Caco-2 (cell line): ENCODE measurements at regions not wholly inside any gene's neighbourhood (a gene's known extent, or its start where the extent isn't known, plus 50 kb on each side); places are given as distances from the start of the nearest gene placed in this dataset.

Experiments
- BruUV-seq: library from RNA; stranded (reverse); fragments of 400-500 nt; replicated peaks from 2 replicates; lab custom pipeline; 2021; lab: Mats Ljungman, UMichigan
- CTCF ChIA-PET: fragments of 300-600 bp; sonication (Branson Sonifier 250); formaldehyde crosslinking; loops from one replicate; lab custom pipeline; 2022; ENCODE audit warnings: antibody characterized with exemption; lab: Charles Lee
- POLR2A ChIA-PET: fragments of 300-600 bp; sonication (Branson Sonifier 250); formaldehyde crosslinking; loops from one replicate; lab custom pipeline; 2022; ENCODE audit warnings: antibody characterized with exemption; lab: Charles Lee
- DNase-seq, 2 experiments: peaks; one replicate each; pipeline versions ENCODE4 v3.0.0 to v3.0.0-alpha.2; 2020 to 2022
- H3K27me3 ChIP-seq: replicated peaks from 2 replicates; pipeline ENCODE4 v1.6.0; 2011; ENCODE audit warnings: low read length; ENCODE audit not compliant: control insufficient read depth, insufficient read depth
- H3K36me3 ChIP-seq: 2 replicates; pipeline ENCODE4 v1.5.1; 2011; ENCODE audit warnings: low read length; ENCODE audit not compliant: control insufficient read depth, insufficient read depth
- H3K4me1 ChIP-seq: fragments of 250-450 bp; sonication (Bioruptor Pico); 2 replicates; pipeline ENCODE4 v1.5.1; 2020; ENCODE audit warnings: mild to moderate bottlenecking
- H3K4me3 ChIP-seq: 2 replicates; pipeline ENCODE4 v1.5.1; 2011; ENCODE audit warnings: low read depth, mild to moderate bottlenecking, control low read depth, low read length
- H3K9me3 ChIP-seq: fragments of 250-450 bp; sonication (Bioruptor Pico); 2 replicates; pipeline ENCODE4 v1.5.1; 2020; ENCODE audit warnings: mild to moderate bottlenecking, moderate library complexity
- H3K27ac Mint-ChIP-seq: one replicate; pipeline ENCODE4 v1.8.0; 2022; ENCODE audit warnings: mixed read lengths; ENCODE audit not compliant: unreplicated experiment
- H3K27me3 Mint-ChIP-seq: one replicate; pipeline ENCODE4 v1.8.0; 2022; ENCODE audit warnings: mixed read lengths; ENCODE audit not compliant: insufficient read depth, unreplicated experiment
- H3K36me3 Mint-ChIP-seq: one replicate; pipeline ENCODE4 v1.8.0; 2022; ENCODE audit warnings: mild to moderate bottlenecking, mixed read lengths; ENCODE audit not compliant: insufficient read depth, unreplicated experiment
- H3K4me1 Mint-ChIP-seq: one replicate; pipeline ENCODE4 v1.8.0; 2022; ENCODE audit warnings: low read depth, mixed read lengths; ENCODE audit not compliant: unreplicated experiment
- H3K4me3 Mint-ChIP-seq: one replicate; pipeline ENCODE4 v1.8.0; 2022; ENCODE audit warnings: mild to moderate bottlenecking, moderate library complexity, mixed read lengths; ENCODE audit not compliant: unreplicated experiment
- H3K9me3 Mint-ChIP-seq: one replicate; pipeline ENCODE4 v1.8.0; 2022; ENCODE audit warnings: mixed read lengths; ENCODE audit not compliant: unreplicated experiment
- intact Hi-C: fragments of 100-400 bp; cut with micrococcal nuclease; formaldehyde crosslinking; loops from one replicate; pipeline ENCODE4 v1.10.0; 2022; ENCODE audit not compliant: unreplicated experiment
- TF ChIP-seq, protein P1 (sequence below), 2 experiments: fragments of 200-600 bp in 1 of 2; IDR thresholded peaks; 1 replicate in 1 of 2; 2 replicates in 1 of 2; pipeline versions ENCODE4 v1.5.1 to v1.8.0; 2011 to 2022; ENCODE audit warnings: antibody characterized with exemption in 1 of 2, control low read depth in 1 of 2, inconsistent platforms in 1 of 2, low read depth in 1 of 2, low read length in 1 of 2, mild to moderate bottlenecking in 1 of 2, moderate library complexity in 1 of 2; ENCODE audit not compliant: insufficient read depth in 1 of 2, severe bottlenecking in 1 of 2, unreplicated experiment in 1 of 2

- no peaks in the 10 kb centered on the region for H3K36me3 ChIP-seq
These were observed 466.0 kb downstream of the KIF20B start for GRCh38 chr10:90167174-90168064.

GRCh38 chr10:90168244-90168643 lies 466.9 kb downstream of the KIF20B start:
- TF ChIP-seq, protein P1, sequence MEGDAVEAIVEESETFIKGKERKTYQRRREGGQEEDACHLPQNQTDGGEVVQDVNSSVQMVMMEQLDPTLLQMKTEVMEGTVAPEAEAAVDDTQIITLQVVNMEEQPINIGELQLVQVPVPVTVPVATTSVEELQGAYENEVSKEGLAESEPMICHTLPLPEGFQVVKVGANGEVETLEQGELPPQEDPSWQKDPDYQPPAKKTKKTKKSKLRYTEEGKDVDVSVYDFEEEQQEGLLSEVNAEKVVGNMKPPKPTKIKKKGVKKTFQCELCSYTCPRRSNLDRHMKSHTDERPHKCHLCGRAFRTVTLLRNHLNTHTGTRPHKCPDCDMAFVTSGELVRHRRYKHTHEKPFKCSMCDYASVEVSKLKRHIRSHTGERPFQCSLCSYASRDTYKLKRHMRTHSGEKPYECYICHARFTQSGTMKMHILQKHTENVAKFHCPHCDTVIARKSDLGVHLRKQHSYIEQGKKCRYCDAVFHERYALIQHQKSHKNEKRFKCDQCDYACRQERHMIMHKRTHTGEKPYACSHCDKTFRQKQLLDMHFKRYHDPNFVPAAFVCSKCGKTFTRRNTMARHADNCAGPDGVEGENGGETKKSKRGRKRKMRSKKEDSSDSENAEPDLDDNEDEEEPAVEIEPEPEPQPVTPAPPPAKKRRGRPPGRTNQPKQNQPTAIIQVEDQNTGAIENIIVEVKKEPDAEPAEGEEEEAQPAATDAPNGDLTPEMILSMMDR (IDR thresholded peaks at IDR 0.05; ENCODE audit: insufficient read depth in 1 of 2, low read depth in 1 of 2, low read length in 1 of 2, severe bottlenecking in 1 of 2, unreplicated experiment in 1 of 2), result no peak
- ChIA-PET CTCF (no interaction called here), POLR2A (no interaction called here)
- DNase-seq, result no peak
- no peaks in the 10 kb centered on the region for H3K9me3 ChIP-seq
- Mint-ChIP-seq H3K36me3 (no peaks in the 10 kb centered on the region), H3K4me1 (no peaks in the 10 kb centered on the region), H3K4me3 (no peak overlapping the region), H3K27me3 (peaks cover 3% of the 10 kb centered on the region), H3K9me3 (peaks cover 16% of the 10 kb centered on the region), H3K27ac (no peak overlapping the region)
- no peaks in the 10 kb centered on the region for H3K27me3 ChIP-seq
- no peaks in the 10 kb centered on the region for H3K4me1 ChIP-seq
- BruUV-seq, result no TSS peak
- no peak overlapping the region for H3K4me3 ChIP-seq
- intact Hi-C loops, result no loop called here
- no peaks in the 10 kb centered on the region for H3K36me3 ChIP-seq

More at GRCh38 chr10:90167174-90168064, 466.0 kb downstream of the KIF20B start:
- no peak for DNase-seq
- intact Hi-C loops, result no loop called here
- H3K27ac Mint-ChIP-seq, result no peak overlapping the region
- H3K9me3 ChIP-seq, result no peaks in the 10 kb centered on the region
- BruUV-seq, result no TSS peak
- H3K4me3 ChIP-seq, result no peak overlapping the region
- H3K4me1 Mint-ChIP-seq, result no peaks in the 10 kb centered on the region
- peaks cover 3% of the 10 kb centered on the region for H3K27me3 Mint-ChIP-seq
- H3K27me3 ChIP-seq, result no peaks in the 10 kb centered on the region
- ChIA-PET POLR2A (no interaction called here), CTCF (no interaction called here)
- peaks cover 16% of the 10 kb centered on the region for H3K9me3 Mint-ChIP-seq
- H3K36me3 Mint-ChIP-seq, result no peaks in the 10 kb centered on the region
- TF ChIP-seq, protein P1 (IDR thresholded peaks at IDR 0.05; ENCODE audit: insufficient read depth in 1 of 2, low read depth in 1 of 2, low read length in 1 of 2, severe bottlenecking in 1 of 2, unreplicated experiment in 1 of 2), result no peak
- H3K4me1 ChIP-seq, result no peaks in the 10 kb centered on the region
- H3K4me3 Mint-ChIP-seq, result no peak overlapping the region

DNA sequence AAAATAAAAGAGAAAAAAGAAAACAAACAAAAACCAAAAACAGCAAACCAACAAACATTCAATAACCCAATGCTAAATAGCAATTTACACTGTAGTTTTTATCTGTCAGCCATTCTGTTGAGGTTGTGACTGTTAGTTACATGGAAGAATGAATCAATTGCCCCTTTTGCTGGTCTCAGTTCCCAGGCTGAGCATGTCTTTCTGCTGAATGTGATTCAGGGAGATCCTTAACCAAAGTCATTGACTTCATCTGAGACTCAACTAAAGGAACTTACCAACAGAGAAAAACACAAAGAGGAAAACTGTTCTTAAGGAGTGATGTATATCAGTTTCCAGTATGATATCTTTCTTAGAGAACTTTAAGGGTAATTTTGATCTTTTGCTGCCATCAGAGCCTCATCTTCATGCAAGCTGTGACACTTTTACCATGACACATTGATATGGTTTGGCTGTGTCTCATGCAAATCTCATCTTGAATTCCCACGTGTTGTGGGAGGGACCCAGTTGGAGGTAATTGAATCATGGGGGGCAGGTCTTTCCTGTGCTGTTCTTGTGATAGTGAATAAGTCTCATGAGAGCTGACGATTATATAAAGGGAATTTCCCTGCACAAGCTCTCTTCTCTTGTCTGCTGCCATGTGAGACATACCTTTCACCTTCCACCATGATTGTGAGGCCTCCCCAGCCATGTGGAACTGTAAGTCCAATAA lies 469.8 kb downstream of the KIF20B start:
- no peaks in the 10 kb centered on the region for H3K36me3 Mint-ChIP-seq
- intact Hi-C loops, result no loop called here
- Histone ChIP-seq H3K4me1 (no peaks in the 10 kb centered on the region), H3K36me3 (no peaks in the 10 kb centered on the region), H3K9me3 (no peaks in the 10 kb centered on the region), H3K27me3 (no peaks in the 10 kb centered on the region), H3K4me3 (no peak overlapping the region)
- no peak overlapping the region for H3K4me3 Mint-ChIP-seq
- BruUV-seq, result no TSS peak
- H3K4me1 Mint-ChIP-seq, result no peaks in the 10 kb centered on the region
- ChIA-PET CTCF (no interaction called here), POLR2A (no interaction called here)
- H3K27ac Mint-ChIP-seq, result no peak overlapping the region
- peaks cover 16% of the 10 kb centered on the region for H3K9me3 Mint-ChIP-seq
- DNase-seq, result no peak
- peaks cover 3% of the 10 kb centered on the region for H3K27me3 Mint-ChIP-seq
- TF ChIP-seq, protein P1 (IDR thresholded peaks at IDR 0.05; ENCODE audit: insufficient read depth in 1 of 2, low read depth in 1 of 2, low read length in 1 of 2, severe bottlenecking in 1 of 2, unreplicated experiment in 1 of 2), result no peak
